Gastrocnemius medialis (tissue), 4 donors: ENCODE measurements at regions not wholly inside any gene's neighbourhood (a gene's known extent, or its start where the extent isn't known, plus 50 kb on each side); places are given as distances from the start of the nearest gene placed in this dataset.

Source experiments
- ATAC-seq, 2 donors: fragments of 150-250 bp; one replicate each; pipeline ENCODE4 v1.9.1; 2016
- DNase-seq, 2 donors: peaks; one replicate each; pipeline ENCODE4 v3.0.0-alpha.2; 2019
- H3K27ac ChIP-seq, 4 donors: fragments of 200-600 bp; sonication (generic); 1 replicate in 1 of 4; 2 replicates in 3 of 4; pipeline ENCODE4 v1.5.1; 2016 to 2018; ENCODE audit warnings: mild to moderate bottlenecking in 2 of 4, moderate library complexity in 1 of 4
- H3K27me3 ChIP-seq, 3 donors: fragments of 200-600 bp; sonication (generic) in 2 of 3; 1 replicate in 1 of 3; 2 replicates in 2 of 3; pipeline versions ENCODE4 v1.5.1 to v1.6.0; 2016 to 2019; ENCODE audit warnings: mild to moderate bottlenecking in 1 of 3, moderate library complexity in 1 of 3
- H3K36me3 ChIP-seq, 2 donors: fragments of 200-600 bp; sonication (generic) in 1 of 2; one replicate each; pipeline ENCODE4 v1.5.1; 2017 to 2018
- H3K4me1 ChIP-seq, 2 donors: fragments of 200-600 bp; sonication (generic) in 1 of 2; one replicate each; pipeline ENCODE4 v1.5.1; 2016 to 2017; ENCODE audit warnings: mild to moderate bottlenecking in 2 of 2
- H3K4me3 ChIP-seq, 4 donors: fragments of 200-600 bp; sonication (generic) in 3 of 4; 1 replicate in 1 of 4; 2 replicates in 3 of 4; pipeline ENCODE4 v1.5.1; 2016 to 2019; ENCODE audit warnings: mild to moderate bottlenecking in 2 of 4
- H3K9me3 ChIP-seq, 3 donors: fragments of 200-600 bp; sonication (generic) in 2 of 3; 1 replicate in 1 of 3; 2 replicates in 2 of 3; pipeline ENCODE4 v1.5.1; 2016 to 2019
- POLR2A ChIP-seq, 2 donors: fragments of 450-650 bp; IDR thresholded peaks; one replicate each; pipeline ENCODE4 v1.6.1; 2017; ENCODE audit warnings: antibody characterized with exemption in 2 of 2, mild to moderate bottlenecking in 2 of 2, moderate library complexity in 2 of 2
- in situ Hi-C, 4 donors: fragments of 200-750 bp; cut with MboI; loops; one replicate each; pipeline versions ENCODE4 v1.15.0 to v1.8.0; 2017; ENCODE audit warnings: low sequenced_read_pairs in 4 of 4
- intact Hi-C: fragments of 100-400 bp; cut with DNase I; formaldehyde crosslinking; loops from one replicate; pipeline ENCODE4 v1.15.1; 2023; ENCODE audit warnings: low total_unique reads
- TF ChIP-seq, protein P1 (sequence below), 5 experiments: fragments of 450-650 bp in 3 of 5; fragments of 200-600 bp in 2 of 5; sonication (generic) in 2 of 5; IDR thresholded peaks in 4 of 5; conservative IDR thresholded peaks in 1 of 5; 1 replicate in 4 of 5; 2 replicates in 1 of 5; pipeline ENCODE4 v1.5.1; 2016 to 2019; ENCODE audit warnings: antibody characterized with exemption in 5 of 5, mild to moderate bottlenecking in 3 of 5, moderate library complexity in 3 of 5

DNA sequence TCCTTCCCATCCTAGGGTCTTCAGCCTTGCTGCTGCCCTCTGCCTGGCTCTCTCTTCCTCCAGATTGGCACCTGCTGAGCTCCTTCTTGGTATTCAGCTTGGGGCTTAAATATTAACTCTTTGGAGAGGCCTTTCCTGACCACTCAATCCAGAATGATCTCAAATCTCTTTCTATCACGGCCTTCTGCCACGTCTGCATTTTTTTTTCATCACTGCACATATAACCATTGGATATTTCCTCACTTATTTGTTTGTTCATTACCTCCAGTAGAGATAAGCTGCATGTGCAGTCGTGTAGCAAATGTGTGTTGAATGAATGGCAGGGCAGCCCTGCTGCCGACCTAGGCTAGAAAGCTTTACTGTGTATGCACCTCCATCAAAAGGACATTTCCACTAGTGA, 51.6 kb upstream of the MPP7 start:
- no peaks in the 10 kb centered on the region for H3K36me3 ChIP-seq
- intact Hi-C loops, result no loop called here
- no peak for TF ChIP-seq POLR2A (IDR thresholded peaks at IDR 0.05)
- TF ChIP-seq, protein P1, sequence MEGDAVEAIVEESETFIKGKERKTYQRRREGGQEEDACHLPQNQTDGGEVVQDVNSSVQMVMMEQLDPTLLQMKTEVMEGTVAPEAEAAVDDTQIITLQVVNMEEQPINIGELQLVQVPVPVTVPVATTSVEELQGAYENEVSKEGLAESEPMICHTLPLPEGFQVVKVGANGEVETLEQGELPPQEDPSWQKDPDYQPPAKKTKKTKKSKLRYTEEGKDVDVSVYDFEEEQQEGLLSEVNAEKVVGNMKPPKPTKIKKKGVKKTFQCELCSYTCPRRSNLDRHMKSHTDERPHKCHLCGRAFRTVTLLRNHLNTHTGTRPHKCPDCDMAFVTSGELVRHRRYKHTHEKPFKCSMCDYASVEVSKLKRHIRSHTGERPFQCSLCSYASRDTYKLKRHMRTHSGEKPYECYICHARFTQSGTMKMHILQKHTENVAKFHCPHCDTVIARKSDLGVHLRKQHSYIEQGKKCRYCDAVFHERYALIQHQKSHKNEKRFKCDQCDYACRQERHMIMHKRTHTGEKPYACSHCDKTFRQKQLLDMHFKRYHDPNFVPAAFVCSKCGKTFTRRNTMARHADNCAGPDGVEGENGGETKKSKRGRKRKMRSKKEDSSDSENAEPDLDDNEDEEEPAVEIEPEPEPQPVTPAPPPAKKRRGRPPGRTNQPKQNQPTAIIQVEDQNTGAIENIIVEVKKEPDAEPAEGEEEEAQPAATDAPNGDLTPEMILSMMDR (IDR thresholded peaks at IDR 0.05 in 4 of 5, conservative IDR thresholded peaks at IDR 0.05 in 1 of 5), result no peak
- DNase-seq (no peak), ATAC-seq (no peak)
- H3K4me3 ChIP-seq, result no peak overlapping the region
- H3K27me3 ChIP-seq, result no peaks in the 10 kb centered on the region
- in situ Hi-C loops, result no loop called here
- no peaks in the 10 kb centered on the region for H3K9me3 ChIP-seq
- H3K4me1 ChIP-seq, result no peaks in the 10 kb centered on the region
- H3K27ac ChIP-seq, result no peak overlapping the region

DNA sequence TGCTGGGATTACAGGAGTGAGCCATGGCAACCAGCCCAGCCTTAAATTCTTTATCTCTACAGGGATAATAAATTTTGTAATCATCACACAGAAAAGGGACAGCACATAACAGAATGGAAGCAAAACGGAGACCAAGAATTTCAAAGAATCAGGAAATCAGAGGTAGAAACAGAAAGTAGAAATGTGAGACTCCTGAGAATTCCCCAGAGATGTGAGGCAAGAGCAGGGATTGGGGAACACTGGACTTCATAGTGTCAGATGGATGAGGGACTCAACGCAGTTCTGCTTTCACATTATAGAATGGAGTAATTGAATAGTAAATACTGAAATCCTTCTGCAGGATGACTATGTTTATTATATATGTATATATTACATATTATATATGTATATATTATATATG, 52.5 kb upstream of the MPP7 start:
- H3K4me1 ChIP-seq, result no peaks in the 10 kb centered on the region
- in situ Hi-C loops, result no loop called here

DNA sequence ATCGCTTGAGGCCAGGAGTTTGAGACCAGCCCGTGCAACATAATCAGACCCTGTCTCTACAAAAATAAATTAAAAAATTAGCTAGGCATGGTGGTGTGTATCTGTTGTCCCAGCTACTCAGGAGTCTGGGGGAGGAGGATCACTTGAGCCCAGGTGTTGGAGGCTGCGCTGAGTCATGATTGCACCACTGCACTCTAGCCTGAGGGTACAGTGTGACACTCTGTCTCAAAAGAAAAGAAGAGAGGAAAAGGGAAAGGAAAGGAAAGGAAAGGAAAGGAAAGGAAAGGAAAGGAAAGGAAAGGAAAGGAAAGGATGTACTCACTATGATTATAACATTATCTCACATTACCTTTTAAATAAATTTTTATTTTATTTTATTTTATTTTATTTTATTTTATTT, 56.5 kb upstream of the MPP7 start:
- no peak for TF ChIP-seq POLR2A (IDR thresholded peaks at IDR 0.05)
- TF ChIP-seq, protein P1 (IDR thresholded peaks at IDR 0.05 in 4 of 5, conservative IDR thresholded peaks at IDR 0.05 in 1 of 5), result no peak

More for the DNA sequence above, 52.5 kb upstream of the MPP7 start:
- H3K9me3 ChIP-seq, result no peaks in the 10 kb centered on the region
- H3K27ac ChIP-seq, result no peak overlapping the region
- ATAC-seq (no peak), DNase-seq (no peak)
- H3K4me3 ChIP-seq, result no peak overlapping the region
- TF ChIP-seq, protein P1 (IDR thresholded peaks at IDR 0.05 in 4 of 5, conservative IDR thresholded peaks at IDR 0.05 in 1 of 5), result no peak
- no peak for TF ChIP-seq POLR2A (IDR thresholded peaks at IDR 0.05)
- no peaks in the 10 kb centered on the region for H3K36me3 ChIP-seq
- no peaks in the 10 kb centered on the region for H3K27me3 ChIP-seq
- intact Hi-C loops, result no loop called here

DNA sequence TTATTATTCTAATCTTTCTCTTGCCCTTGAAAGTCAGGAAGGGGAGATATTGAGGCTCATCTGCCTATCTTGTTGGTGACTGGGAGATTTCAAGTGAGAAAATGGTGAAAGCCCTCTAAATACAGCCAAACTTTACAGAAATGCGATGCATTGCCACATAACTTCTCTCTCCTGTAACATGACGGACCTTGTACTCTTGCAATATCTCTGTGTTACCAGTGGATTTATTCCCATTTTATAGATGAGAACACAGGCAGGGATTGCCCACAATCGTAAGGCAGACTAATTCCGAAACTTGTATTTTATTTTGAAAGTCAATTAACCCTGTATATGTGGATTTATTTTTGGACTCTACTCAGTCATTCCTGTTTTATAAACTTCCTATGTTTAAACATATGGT, 57.3 kb upstream of the MPP7 start:
- in situ Hi-C loops (no loop called here), intact Hi-C loops (no loop called here)
- H3K4me3 ChIP-seq, result no peak overlapping the region

More for the DNA sequence above, 56.5 kb upstream of the MPP7 start:
- Histone ChIP-seq H3K9me3 (no peaks in the 10 kb centered on the region), H3K27me3 (no peaks in the 10 kb centered on the region), H3K36me3 (no peaks in the 10 kb centered on the region), H3K4me3 (no peak overlapping the region), H3K4me1 (no peaks in the 10 kb centered on the region), H3K27ac (no peak overlapping the region)
- no peak for DNase-seq
- ATAC-seq, result no peak
- intact Hi-C loops (no loop called here), in situ Hi-C loops (no loop called here)

DNA sequence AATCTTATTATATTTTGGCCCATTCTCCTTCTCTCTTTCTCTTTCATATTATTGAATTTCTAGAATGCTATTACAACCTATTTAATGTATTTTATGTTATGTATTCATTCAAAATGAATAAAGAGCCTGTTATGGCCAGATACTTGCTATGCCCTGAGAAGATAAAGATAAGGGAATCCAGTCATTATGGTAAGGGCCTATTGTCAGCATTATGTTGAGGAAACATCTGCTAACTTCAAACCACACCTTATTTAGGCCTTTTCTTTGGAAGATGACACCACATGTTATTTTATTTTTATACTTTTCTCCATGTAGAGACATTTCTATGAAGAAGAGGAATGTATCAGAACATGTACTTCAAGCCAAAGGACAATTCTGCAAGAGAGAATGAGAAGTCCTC, 60.5 kb upstream of the MPP7 start:
- DNase-seq (no peak), ATAC-seq (no peak)
- in situ Hi-C loops (no loop called here), intact Hi-C loops (no loop called here)
- TF ChIP-seq, protein P1 (IDR thresholded peaks at IDR 0.05 in 4 of 5, conservative IDR thresholded peaks at IDR 0.05 in 1 of 5), result no peak
- no peak for TF ChIP-seq POLR2A (IDR thresholded peaks at IDR 0.05)
- H3K36me3 ChIP-seq, result no peaks in the 10 kb centered on the region
- H3K27ac ChIP-seq, result no peak overlapping the region
- no peaks in the 10 kb centered on the region for H3K27me3 ChIP-seq
- no peaks in the 10 kb centered on the region for H3K4me1 ChIP-seq
- H3K9me3 ChIP-seq, result no peaks in the 10 kb centered on the region
- H3K4me3 ChIP-seq, result no peak overlapping the region

More for the DNA sequence above, 57.3 kb upstream of the MPP7 start:
- TF ChIP-seq POLR2A (IDR thresholded peaks at IDR 0.05), result no peak
- TF ChIP-seq, protein P1 (IDR thresholded peaks at IDR 0.05 in 4 of 5, conservative IDR thresholded peaks at IDR 0.05 in 1 of 5), result no peak
- Histone ChIP-seq H3K27me3 (no peaks in the 10 kb centered on the region), H3K9me3 (no peaks in the 10 kb centered on the region), H3K36me3 (no peaks in the 10 kb centered on the region), H3K27ac (no peak overlapping the region), H3K4me1 (no peaks in the 10 kb centered on the region)
- no peak for DNase-seq
- no peak for ATAC-seq
